HFFc6 (cell line): ENCODE measurements at regions not wholly inside any gene's neighbourhood (a gene's known extent, or its start where the extent isn't known, plus 50 kb on each side); places are given as distances from the start of the nearest gene placed in this dataset.

Source experiments
- DNase-seq: peaks from one replicate; pipeline ENCODE4 v3.0.0-alpha.2; 2018
- H3K27ac Mint-ChIP-seq: 2 replicates; pipeline ENCODE4 v1.8.0; 2020; ENCODE audit warnings: mild to moderate bottlenecking, mixed read lengths
- H3K27me3 Mint-ChIP-seq: 2 replicates; pipeline ENCODE4 v1.8.0; 2021; ENCODE audit warnings: mild to moderate bottlenecking, moderate library complexity, mixed read lengths; ENCODE audit not compliant: insufficient read depth
- H3K36me3 Mint-ChIP-seq: 2 replicates; pipeline ENCODE4 v1.8.0; 2021; ENCODE audit warnings: low read depth, mixed read lengths
- H3K4me1 Mint-ChIP-seq: 2 replicates; pipeline ENCODE4 v1.8.0; 2020; ENCODE audit warnings: low read depth, mixed read lengths
- H3K4me3 Mint-ChIP-seq: 2 replicates; pipeline ENCODE4 v1.8.0; 2020; ENCODE audit warnings: mild to moderate bottlenecking, moderate library complexity, mixed read lengths
- H3K9me3 Mint-ChIP-seq: 2 replicates; pipeline ENCODE4 v1.8.0; 2020; ENCODE audit warnings: mild to moderate bottlenecking, mixed read lengths
- TF ChIP-seq, protein P1 (sequence below): fragments of 200-600 bp; sonication (generic); IDR thresholded peaks from 2 replicates; pipeline ENCODE4 v1.5.0; 2021; ENCODE audit warnings: antibody characterized with exemption, mild to moderate bottlenecking

GRCh38 chr9:129469188-129469987, 151.5 kb downstream of the C9orf50 start:
- TF ChIP-seq, protein P1, sequence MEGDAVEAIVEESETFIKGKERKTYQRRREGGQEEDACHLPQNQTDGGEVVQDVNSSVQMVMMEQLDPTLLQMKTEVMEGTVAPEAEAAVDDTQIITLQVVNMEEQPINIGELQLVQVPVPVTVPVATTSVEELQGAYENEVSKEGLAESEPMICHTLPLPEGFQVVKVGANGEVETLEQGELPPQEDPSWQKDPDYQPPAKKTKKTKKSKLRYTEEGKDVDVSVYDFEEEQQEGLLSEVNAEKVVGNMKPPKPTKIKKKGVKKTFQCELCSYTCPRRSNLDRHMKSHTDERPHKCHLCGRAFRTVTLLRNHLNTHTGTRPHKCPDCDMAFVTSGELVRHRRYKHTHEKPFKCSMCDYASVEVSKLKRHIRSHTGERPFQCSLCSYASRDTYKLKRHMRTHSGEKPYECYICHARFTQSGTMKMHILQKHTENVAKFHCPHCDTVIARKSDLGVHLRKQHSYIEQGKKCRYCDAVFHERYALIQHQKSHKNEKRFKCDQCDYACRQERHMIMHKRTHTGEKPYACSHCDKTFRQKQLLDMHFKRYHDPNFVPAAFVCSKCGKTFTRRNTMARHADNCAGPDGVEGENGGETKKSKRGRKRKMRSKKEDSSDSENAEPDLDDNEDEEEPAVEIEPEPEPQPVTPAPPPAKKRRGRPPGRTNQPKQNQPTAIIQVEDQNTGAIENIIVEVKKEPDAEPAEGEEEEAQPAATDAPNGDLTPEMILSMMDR: no peak
- Mint-ChIP-seq H3K4me3 (no peak overlapping the region), H3K9me3 (no peaks in the 10 kb centered on the region), H3K27ac (peak overlapping the region; percentile 68; the same call in 1 of the 2 replicates), H3K4me1 (peaks cover 46% of the 10 kb centered on the region), H3K36me3 (no peaks in the 10 kb centered on the region), H3K27me3 (no peaks in the 10 kb centered on the region)
- DNase-seq: no peak

DNA sequence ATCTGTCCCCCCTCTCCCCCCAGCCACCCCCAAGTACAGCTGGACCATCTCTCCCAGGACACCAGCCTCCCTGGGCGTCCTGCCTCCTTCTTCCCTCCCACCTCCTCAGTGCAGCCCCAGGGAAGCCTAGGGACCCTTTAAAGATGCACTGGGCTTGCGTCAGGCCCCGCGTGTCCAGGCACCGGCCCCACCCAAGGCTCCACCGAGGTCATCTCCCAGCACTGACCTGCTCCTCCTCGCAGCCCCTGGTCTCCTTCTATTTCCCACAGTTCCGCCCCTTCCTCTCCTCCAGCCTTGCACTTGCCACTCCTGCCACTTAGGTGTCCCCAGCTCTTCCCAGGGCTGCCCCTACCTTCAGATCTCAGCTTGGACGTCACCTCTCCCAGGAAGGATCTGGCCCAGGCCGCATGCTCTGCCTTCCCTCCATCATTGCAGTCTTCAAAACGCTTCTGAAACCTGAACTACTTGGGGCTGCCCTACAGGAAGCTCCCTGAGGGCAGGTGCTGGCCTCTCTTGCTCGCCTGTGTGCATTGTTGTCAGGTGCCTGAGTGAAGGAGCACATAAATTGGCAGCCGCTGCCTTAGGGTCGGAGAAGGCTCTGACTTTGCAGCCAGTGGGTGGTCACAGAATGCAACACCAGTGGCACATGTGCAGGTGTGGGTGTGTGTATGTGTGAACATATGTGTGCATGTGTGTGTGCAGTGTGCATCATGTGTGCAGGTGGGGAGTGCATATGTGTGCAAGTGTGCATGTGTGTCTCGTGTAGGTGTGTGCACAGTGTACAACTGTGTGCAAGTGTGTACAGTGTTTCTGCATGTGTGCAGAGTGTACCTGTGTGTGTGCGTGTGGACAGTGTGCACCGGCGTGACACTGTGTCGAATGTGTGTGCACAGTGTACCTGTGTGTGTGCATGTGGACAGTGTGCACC, 152.9 kb downstream of the C9orf50 start:
- Mint-ChIP-seq H3K27me3 (no peaks in the 10 kb centered on the region; the same call in 1 of the 2 replicates), H3K4me1 (peaks cover 35% of the 10 kb centered on the region), H3K4me3 (no peak overlapping the region), H3K36me3 (no peaks in the 10 kb centered on the region), H3K27ac (no peak overlapping the region), H3K9me3 (no peaks in the 10 kb centered on the region)
- TF ChIP-seq, protein P1: no peak
- no peak for DNase-seq

GRCh38 chr9:129467004-129467588, 153.8 kb downstream of the C9orf50 start:
- TF ChIP-seq, protein P1: no peak
- no peaks in the 10 kb centered on the region for H3K36me3 Mint-ChIP-seq
- no peak overlapping the region for H3K27ac Mint-ChIP-seq
- no peaks in the 10 kb centered on the region for H3K9me3 Mint-ChIP-seq
- H3K27me3 Mint-ChIP-seq: no peaks in the 10 kb centered on the region; the same call in 1 of the 2 replicates
- no peak overlapping the region for H3K4me3 Mint-ChIP-seq
- DNase-seq: no peak
- H3K4me1 Mint-ChIP-seq: peaks cover 35% of the 10 kb centered on the region

DNA sequence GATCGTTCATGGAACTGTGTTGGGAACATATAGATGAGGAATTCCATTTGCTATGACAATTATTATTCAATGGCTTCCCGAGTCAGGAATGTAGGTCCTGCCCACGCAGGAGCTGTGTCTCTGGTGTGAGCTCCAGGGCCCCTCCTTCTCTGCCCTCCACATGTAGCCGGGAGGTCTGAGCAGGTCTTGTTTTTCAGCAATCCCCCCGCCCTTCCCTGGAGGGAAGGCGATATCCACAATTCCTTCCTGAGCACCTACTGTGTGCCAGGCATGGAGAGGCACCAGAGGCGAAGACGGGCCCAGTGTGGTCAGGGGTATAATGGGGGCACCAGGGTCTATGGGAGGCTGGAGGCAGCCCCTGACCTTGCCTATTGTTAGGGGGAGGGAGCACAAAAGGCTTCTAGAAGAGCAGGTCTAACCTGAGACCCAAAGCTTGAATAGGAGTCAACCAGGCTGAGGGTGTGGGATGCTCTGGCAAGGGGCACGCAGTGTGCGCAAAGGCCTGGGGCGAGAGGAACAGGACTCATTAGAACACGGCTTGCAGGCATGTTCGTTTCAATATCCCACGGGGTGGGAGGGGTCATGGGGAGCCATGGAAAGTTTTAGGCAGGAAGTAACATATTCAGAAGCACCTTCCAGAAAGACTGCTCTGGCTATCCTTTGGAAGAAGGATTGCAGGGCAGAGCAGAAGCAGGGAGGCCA, 154.9 kb downstream of the C9orf50 start:
- Mint-ChIP-seq H3K27me3 (no peaks in the 10 kb centered on the region; the same call in 1 of the 2 replicates), H3K27ac (peak overlapping the region; percentile 36), H3K4me3 (no peak overlapping the region), H3K4me1 (peaks cover 37% of the 10 kb centered on the region), H3K9me3 (no peaks in the 10 kb centered on the region), H3K36me3 (no peaks in the 10 kb centered on the region)
- DNase-seq: no peak
- TF ChIP-seq, protein P1: no peak
